DND-41 (cell line): ENCODE measurements at regions not wholly inside any gene's neighbourhood (a gene's known extent, or its start where the extent isn't known, plus 50 kb on each side); places are given as distances from the start of the nearest gene placed in this dataset.

Source experiments
- CTCF ChIP-seq: IDR thresholded peaks from 2 replicates; pipeline ENCODE4 v1.5.1; 2012; ENCODE audit warnings: borderline replicate concordance, low read length, moderate library complexity, mild to moderate bottlenecking; ENCODE audit not compliant: poor library complexity, severe bottlenecking; ENCODE audit errors: extremely low read depth
- EZH2 ChIP-seq: IDR thresholded peaks from 3 replicates; pipeline ENCODE4 v1.6.1; 2012; ENCODE audit warnings: borderline replicate concordance, low read depth, mild to moderate bottlenecking, moderate library complexity, low read length, inconsistent platforms; ENCODE audit not compliant: severe bottlenecking

DNA sequence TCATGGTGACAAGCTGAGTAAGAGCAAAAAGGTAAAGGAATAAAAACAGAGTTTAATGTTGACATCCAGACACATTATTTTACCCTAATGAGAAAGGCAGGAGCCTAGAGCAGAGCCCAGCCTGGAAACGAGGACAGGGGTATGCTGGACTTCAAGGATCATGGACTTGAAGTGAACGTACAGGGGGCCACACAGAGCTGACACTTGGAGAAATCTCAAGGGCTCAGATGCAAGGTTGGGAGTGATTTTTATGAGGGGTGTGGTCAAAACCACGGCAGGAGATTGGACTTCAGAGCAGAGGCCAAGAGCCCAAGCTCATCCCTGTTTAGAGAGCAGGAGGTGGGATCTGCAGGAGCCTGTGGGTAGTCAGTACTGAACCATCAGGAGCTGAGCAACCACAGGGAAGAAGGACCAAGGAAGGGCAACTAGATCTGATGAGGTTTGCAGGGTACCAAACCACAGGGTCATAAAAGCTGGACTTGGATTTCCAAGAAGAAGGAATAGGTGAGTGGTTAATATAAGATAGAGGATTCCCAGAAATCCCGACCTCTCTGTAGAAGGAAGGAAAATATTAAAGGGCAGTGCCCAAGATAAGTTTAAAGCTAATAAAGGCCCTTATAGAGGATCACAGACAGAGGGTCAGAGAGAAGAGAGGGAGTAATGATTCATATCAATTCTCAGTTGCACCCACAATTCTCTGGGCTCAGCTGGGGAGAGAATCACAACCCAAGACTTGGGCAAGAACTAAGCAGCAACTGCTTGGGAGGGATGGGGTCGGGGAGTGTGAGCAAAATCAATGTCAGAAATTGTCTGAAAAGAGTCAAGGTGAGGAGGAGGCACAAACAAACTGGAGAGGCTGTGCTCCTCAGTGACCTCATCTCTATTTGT is 331.7 kb downstream of the SOX9 start:
- no peak for TF ChIP-seq CTCF
- TF ChIP-seq EZH2: no peak
